Neuronal stem cell (in vitro differentiated cells): ENCODE measurements at regions not wholly inside any gene's neighbourhood (a gene's known extent, or its start where the extent isn't known, plus 50 kb on each side); places are given as distances from the start of the nearest gene placed in this dataset.
"Not testable (repeated sequence)": the region's sequence is repeated elsewhere in the genome, so short reads cannot be mapped to it uniquely, and the experiment has no call there.

Experiments
- DNase-seq: peaks from one replicate; pipeline ENCODE4 v3.0.0-alpha.2; 2013; ENCODE audit warnings: low spot score
- H2AFZ ChIP-seq: one replicate; pipeline ENCODE4 v1.6.1; 2013; ENCODE audit warnings: mild to moderate bottlenecking, low read length, inconsistent platforms
- H2AK5ac ChIP-seq: 2 replicates; pipeline ENCODE4 v1.6.1; 2013; ENCODE audit warnings: low read depth, mild to moderate bottlenecking, inconsistent platforms, low read length, moderate library complexity, mixed read lengths
- H2BK120ac ChIP-seq: 2 replicates; pipeline ENCODE4 v1.6.1; 2013; ENCODE audit warnings: low read depth, mild to moderate bottlenecking, inconsistent platforms, low read length, moderate library complexity, mixed read lengths
- H2BK12ac ChIP-seq: one replicate; pipeline ENCODE4 v1.6.1; 2013; ENCODE audit warnings: low read length, inconsistent platforms
- H2BK15ac ChIP-seq: 2 replicates; pipeline ENCODE4 v1.6.1; 2013; ENCODE audit warnings: mild to moderate bottlenecking, low read length, inconsistent platforms, mixed read lengths
- H2BK5ac ChIP-seq: one replicate; pipeline ENCODE4 v1.6.1; 2013; ENCODE audit warnings: inconsistent platforms, mild to moderate bottlenecking, low read length, moderate library complexity
- H3K14ac ChIP-seq: one replicate; pipeline ENCODE4 v1.6.1; 2013; ENCODE audit warnings: low read length, inconsistent platforms
- H3K18ac ChIP-seq: 2 replicates; pipeline ENCODE4 v1.6.1; 2013; ENCODE audit warnings: low read length, inconsistent platforms
- H3K23ac ChIP-seq: 2 replicates; pipeline ENCODE4 v1.6.1; 2013; ENCODE audit warnings: low read depth, mild to moderate bottlenecking, mixed read lengths, low read length, inconsistent platforms; ENCODE audit not compliant: poor library complexity
- H3K27ac ChIP-seq: replicated peaks from 3 replicates; pipeline ENCODE4 v1.5.1; 2013; ENCODE audit warnings: low read length, inconsistent platforms
- H3K27me3 ChIP-seq, 3 experiments: 2 replicates each; pipeline ENCODE4 v1.6.1; 2013; ENCODE audit warnings: low read length in 3 of 3, mild to moderate bottlenecking in 2 of 3, inconsistent platforms in 1 of 3, low read depth in 1 of 3, mixed read lengths in 1 of 3, moderate library complexity in 1 of 3; ENCODE audit not compliant: control insufficient read depth in 3 of 3, insufficient read depth in 3 of 3
- H3K36me3 ChIP-seq, 2 donors: replicated peaks in 1 of 2; 2 replicates each; pipeline ENCODE4 v1.6.1; 2013; ENCODE audit warnings: low read length in 2 of 2; ENCODE audit not compliant: control insufficient read depth in 2 of 2, insufficient read depth in 2 of 2
- H3K4ac ChIP-seq: 2 replicates; pipeline ENCODE4 v1.6.1; 2013; ENCODE audit warnings: inconsistent platforms, mild to moderate bottlenecking, low read length, moderate library complexity
- H3K4me1 ChIP-seq, 2 donors: 1 replicate in 1 of 2; 2 replicates in 1 of 2; pipeline ENCODE4 v1.6.1; 2013; ENCODE audit warnings: low read length in 2 of 2, low read depth in 1 of 2; ENCODE audit not compliant: control insufficient read depth in 2 of 2, insufficient read depth in 1 of 2
- H3K4me2 ChIP-seq: one replicate; pipeline ENCODE4 v1.6.1; 2013; ENCODE audit warnings: mild to moderate bottlenecking, low read length, inconsistent platforms; ENCODE audit not compliant: insufficient read depth, poor library complexity, severe bottlenecking
- H3K4me3 ChIP-seq, 2 donors: 2 replicates each; pipeline ENCODE4 v1.5.1; 2013; ENCODE audit warnings: low read length in 2 of 2, mild to moderate bottlenecking in 2 of 2, inconsistent platforms in 1 of 2, moderate library complexity in 1 of 2
- H3K79me1 ChIP-seq: one replicate; pipeline ENCODE4 v1.6.1; 2013; ENCODE audit warnings: low read depth, mild to moderate bottlenecking, inconsistent platforms, low read length, moderate library complexity
- H3K9ac ChIP-seq: one replicate; pipeline ENCODE4 v1.6.1; 2013; ENCODE audit warnings: mild to moderate bottlenecking, low read depth, low read length, inconsistent platforms; ENCODE audit not compliant: poor library complexity
- H3K9me3 ChIP-seq, 2 donors: replicated peaks in 1 of 2; 2 replicates each; pipeline versions ENCODE3 to v1.6.1; 2013; ENCODE audit warnings: low read length in 2 of 2, mild to moderate bottlenecking in 2 of 2, inconsistent platforms in 1 of 2, low read depth in 1 of 2, mixed read lengths in 1 of 2, moderate library complexity in 1 of 2; ENCODE audit not compliant: control insufficient read depth in 2 of 2, insufficient read depth in 1 of 2
- H4K8ac ChIP-seq: one replicate; pipeline ENCODE4 v1.6.1; 2013; ENCODE audit warnings: low read depth, mild to moderate bottlenecking, inconsistent platforms, low read length, moderate library complexity
- H4K91ac ChIP-seq: one replicate; pipeline ENCODE4 v1.6.1; 2013; ENCODE audit warnings: low read length, low read depth, mild to moderate bottlenecking, inconsistent platforms; ENCODE audit not compliant: poor library complexity
- WGBS, 2 donors: extraction: QIAGEN DNeasy Blood & Tissue Kit; methylation state at CpG; one replicate each; pipeline ENCODE4 v1.1.7; 2013; ENCODE audit warnings: missing lambda C conversion rate in 2 of 2, mixed read lengths in 1 of 2; ENCODE audit not compliant: insufficient read length in 2 of 2, insufficient replicate concordance in 1 of 2; ENCODE audit errors: extremely low coverage in 2 of 2; 5-methylcytosine and 5-hydroxymethylcytosine counted together

- no peak overlapping the region for H3K27ac ChIP-seq
- no peak overlapping the region for H3K4ac ChIP-seq
- H3K4me1 ChIP-seq: no peaks in the 10 kb centered on the region
- H3K4me3 ChIP-seq: no peak overlapping the region
- no peak for DNase-seq
- no peaks in the 10 kb centered on the region for H3K27me3 ChIP-seq
- H3K14ac ChIP-seq: no peak overlapping the region
- no peak overlapping the region for H4K8ac ChIP-seq
- H3K18ac ChIP-seq: no peak overlapping the region
- H2BK12ac ChIP-seq: no peak overlapping the region
- no CpG with 5 or more reads among the region's 13 CpGs for WGBS, 2 donors
- no peak overlapping the region for H2AK5ac ChIP-seq
- H2BK15ac ChIP-seq: no peak overlapping the region
- H2BK120ac ChIP-seq: no peak overlapping the region
- no peak overlapping the region for H2AFZ ChIP-seq
- no peak overlapping the region for H2BK5ac ChIP-seq
- no peak overlapping the region for H3K4me2 ChIP-seq
- no peaks in the 10 kb centered on the region for H3K36me3 ChIP-seq
- H4K91ac ChIP-seq: no peak overlapping the region
- H3K23ac ChIP-seq: no peak overlapping the region
- no peaks in the 10 kb centered on the region for H3K79me1 ChIP-seq
- H3K9me3 ChIP-seq: no peaks in the 10 kb centered on the region
- H3K9ac ChIP-seq: no peak overlapping the region
Measured at GRCh38 chr15:77901921-77902750, 175.4 kb downstream of the TBC1D2B start.

GRCh38 chr15:77901251-77901881 is 176.1 kb downstream of the TBC1D2B start:
- no peak overlapping the region for H3K4me2 ChIP-seq
- H2BK12ac ChIP-seq: no peak overlapping the region
- no CpG with 5 or more reads among the region's 18 CpGs for WGBS, 2 donors
- H3K9ac ChIP-seq: no peak overlapping the region
- peak overlapping the region; percentile 74 for H2AK5ac ChIP-seq
- H3K27me3 ChIP-seq: no peaks in the 10 kb centered on the region
- H2BK5ac ChIP-seq: no peak overlapping the region
- no peaks in the 10 kb centered on the region for H3K36me3 ChIP-seq
- no peaks in the 10 kb centered on the region for H3K79me1 ChIP-seq
- peak overlapping the region; percentile 33 for H2BK15ac ChIP-seq
- H3K4ac ChIP-seq: no peak overlapping the region
- H3K27ac ChIP-seq: no peak overlapping the region
- no peaks in the 10 kb centered on the region for H3K9me3 ChIP-seq
- no peak overlapping the region for H4K8ac ChIP-seq
- H2BK120ac ChIP-seq: no peak overlapping the region
- H3K4me3 ChIP-seq: no peak overlapping the region
- H3K18ac ChIP-seq: no peak overlapping the region
- no peak for DNase-seq
- no peak overlapping the region for H3K23ac ChIP-seq
- no peak overlapping the region for H2AFZ ChIP-seq
- no peak overlapping the region for H3K14ac ChIP-seq
- no peak overlapping the region for H4K91ac ChIP-seq
- H3K4me1 ChIP-seq: no peaks in the 10 kb centered on the region

- DNase-seq: peak; percentile 31
- H2BK12ac ChIP-seq, H3K27ac ChIP-seq, H3K79me1 ChIP-seq, H3K23ac ChIP-seq, H3K9me3 ChIP-seq, H4K8ac ChIP-seq, H2BK120ac ChIP-seq, H3K4me3 ChIP-seq, H3K27me3 ChIP-seq, H4K91ac ChIP-seq, H2AK5ac ChIP-seq, H3K18ac ChIP-seq, H3K36me3 ChIP-seq, H2BK15ac ChIP-seq, H3K14ac ChIP-seq, H3K4me2 ChIP-seq, H3K4me1 ChIP-seq, H2BK5ac ChIP-seq, H2AFZ ChIP-seq, H3K4ac ChIP-seq, H3K9ac ChIP-seq: not testable (repeated sequence)
- WGBS, 2 donors: no CpG with 5 or more reads among the region's 24 CpGs
Measured at GRCh38 chr15:77900331-77900963, 177.1 kb downstream of the TBC1D2B start.

GRCh38 chr15:77899776-77900175 is 177.7 kb downstream of the TBC1D2B start:
- H2BK15ac ChIP-seq, H3K14ac ChIP-seq, H4K8ac ChIP-seq, H4K91ac ChIP-seq, H2AK5ac ChIP-seq, H2BK120ac ChIP-seq, H2BK12ac ChIP-seq, H3K4me2 ChIP-seq, H3K18ac ChIP-seq, H3K23ac ChIP-seq, H3K4ac ChIP-seq, H3K9ac ChIP-seq, DNase-seq, H2AFZ ChIP-seq, H3K9me3 ChIP-seq, H3K79me1 ChIP-seq, H2BK5ac ChIP-seq, H3K36me3 ChIP-seq, H3K4me3 ChIP-seq, H3K4me1 ChIP-seq, H3K27me3 ChIP-seq, H3K27ac ChIP-seq: not testable (repeated sequence)
- WGBS, 2 donors: no CpG with 5 or more reads among the region's 8 CpGs
